CD4-positive, CD25-positive, alpha-beta regulatory T cell (primary cell): ENCODE measurements at regions not wholly inside any gene's neighbourhood (a gene's known extent, or its start where the extent isn't known, plus 50 kb on each side); places are given as distances from the start of the nearest gene placed in this dataset.

Experiments
- ATAC-seq, 2 donors: fragments of 150-1000 bp; cut with Tn5 transposase; one replicate each; pipeline ENCODE4 v1.10.0; 2021; ENCODE audit warnings: low read depth in 2 of 2, moderate number of reproducible peaks in 2 of 2, moderate library complexity in 1 of 2
- DNase-seq, 3 donors: peaks; one replicate each; pipeline versions ENCODE4 v3.0.0 to v3.0.0-alpha.2; 2012 to 2022; ENCODE audit warnings: mixed read lengths in 1 of 3
- H3K27ac ChIP-seq: one replicate; pipeline ENCODE4 v1.7.0; 2013; ENCODE audit warnings: mild to moderate bottlenecking, low read length; ENCODE audit not compliant: insufficient read depth, poor library complexity, severe bottlenecking
- H3K27me3 ChIP-seq: one replicate; pipeline ENCODE4 v1.7.0; 2013; ENCODE audit warnings: low read length; ENCODE audit not compliant: control insufficient read depth, insufficient read depth
- H3K36me3 ChIP-seq: one replicate; pipeline ENCODE4 v1.7.0; 2013; ENCODE audit warnings: mild to moderate bottlenecking, low read length, moderate library complexity; ENCODE audit not compliant: control insufficient read depth, insufficient read depth
- H3K4me1 ChIP-seq: 2 replicates; pipeline ENCODE4 v1.7.0; 2013; ENCODE audit warnings: mild to moderate bottlenecking, low read length; ENCODE audit not compliant: insufficient read depth, control insufficient read depth, poor library complexity, severe bottlenecking
- H3K4me3 ChIP-seq: one replicate; pipeline ENCODE4 v1.7.0; 2013; ENCODE audit warnings: low read depth, mild to moderate bottlenecking, low read length, moderate library complexity
- H3K9me3 ChIP-seq, 2 experiments: 1 replicate in 1 of 2; 2 replicates in 1 of 2; pipeline ENCODE4 v1.7.0; 2013; ENCODE audit warnings: low read length in 2 of 2, mild to moderate bottlenecking in 1 of 2, moderate library complexity in 1 of 2; ENCODE audit not compliant: control insufficient read depth in 2 of 2
- H3K27ac Mint-ChIP-seq, 3 donors: one replicate each; pipeline ENCODE4 v1.8.0; 2020 to 2022; ENCODE audit warnings: mild to moderate bottlenecking in 3 of 3, mixed read lengths in 3 of 3, moderate library complexity in 2 of 3
- H3K27me3 Mint-ChIP-seq: one replicate; pipeline ENCODE4 v1.8.0; 2022; ENCODE audit warnings: mild to moderate bottlenecking, mixed read lengths
- H3K36me3 Mint-ChIP-seq: one replicate; pipeline ENCODE4 v1.8.0; 2020; ENCODE audit warnings: mixed read lengths
- H3K4me1 Mint-ChIP-seq, 4 donors: one replicate each; pipeline ENCODE4 v1.8.0; 2020 to 2022; ENCODE audit warnings: mixed read lengths in 4 of 4, mild to moderate bottlenecking in 1 of 4
- H3K4me3 Mint-ChIP-seq, 4 donors: one replicate each; pipeline ENCODE4 v1.8.0; 2020 to 2022; ENCODE audit warnings: mild to moderate bottlenecking in 4 of 4, mixed read lengths in 4 of 4, moderate library complexity in 3 of 4
- H3K9me3 Mint-ChIP-seq, 7 donors: one replicate each; pipeline ENCODE4 v1.8.0; 2020 to 2022; ENCODE audit warnings: mixed read lengths in 7 of 7, mild to moderate bottlenecking in 3 of 7, moderate library complexity in 2 of 7

DNA sequence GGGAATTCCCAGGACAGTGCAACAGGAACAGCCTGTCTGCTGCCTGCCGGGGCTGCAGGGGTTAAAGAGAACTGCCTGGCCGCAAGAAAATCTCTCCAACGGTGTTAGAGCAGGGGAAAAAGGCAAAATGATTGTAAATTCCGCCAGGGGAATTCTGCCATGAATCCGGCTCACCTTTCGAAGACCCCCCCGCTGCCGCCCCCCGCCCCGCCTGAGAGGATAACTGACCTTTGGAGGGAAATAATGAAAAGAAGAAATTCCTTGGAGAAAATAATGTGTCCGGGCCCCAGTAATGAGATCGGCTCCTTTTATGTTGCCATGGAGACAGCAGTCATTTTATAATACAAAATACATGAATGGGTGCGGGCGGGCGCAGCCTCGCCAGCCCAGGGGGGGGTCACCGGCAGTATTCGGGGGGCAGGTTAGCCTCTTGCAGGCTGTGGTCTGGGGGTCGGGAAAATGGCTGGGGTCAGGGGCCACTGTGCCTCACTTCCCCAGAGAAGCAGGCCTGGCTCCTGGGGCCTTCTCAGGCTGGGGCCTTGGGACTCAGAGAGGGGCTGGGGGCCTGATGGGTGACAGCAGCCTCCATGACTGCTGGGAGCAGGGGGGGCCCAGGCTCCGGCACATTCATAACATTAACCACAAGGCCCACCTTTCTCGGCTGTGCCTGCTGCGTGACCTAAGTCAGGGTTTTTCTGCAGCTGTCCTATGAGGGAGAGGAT, 228.1 kb downstream of the MN1 start:
- H3K9me3 Mint-ChIP-seq = no peaks in the 10 kb centered on the region
- no peaks in the 10 kb centered on the region for H3K4me1 Mint-ChIP-seq
- no peaks in the 10 kb centered on the region for H3K27me3 Mint-ChIP-seq

DNA sequence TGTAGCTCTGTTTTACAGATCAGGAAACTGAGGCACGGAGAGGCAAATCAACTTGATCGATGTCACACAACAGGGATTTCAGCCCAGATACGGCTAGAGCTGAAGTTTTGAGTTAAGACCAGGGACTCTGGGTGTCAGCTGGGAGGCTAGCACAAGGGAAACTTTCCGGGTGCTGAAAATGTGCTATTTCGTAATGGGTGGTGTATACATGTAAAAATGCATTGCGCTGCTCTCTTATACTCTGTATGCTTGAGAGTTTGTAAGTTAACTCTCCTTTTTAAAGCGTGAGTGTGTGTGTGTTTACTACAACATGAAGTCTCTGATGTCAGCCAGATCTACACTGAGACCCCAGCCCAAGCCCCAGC, 227.6 kb downstream of the MN1 start:
- Mint-ChIP-seq H3K27ac (no peak overlapping the region), H3K4me1 (no peaks in the 10 kb centered on the region), H3K36me3 (no peaks in the 10 kb centered on the region), H3K9me3 (no peaks in the 10 kb centered on the region), H3K4me3 (no peak overlapping the region), H3K27me3 (no peaks in the 10 kb centered on the region)
- no peaks in the 10 kb centered on the region for H3K36me3 ChIP-seq
- H3K27ac ChIP-seq = no peak overlapping the region
- H3K27me3 ChIP-seq = no peaks in the 10 kb centered on the region
- DNase-seq (no peak), ATAC-seq (no peak)
- no peaks in the 10 kb centered on the region for H3K9me3 ChIP-seq
- no peak overlapping the region for H3K4me3 ChIP-seq
- H3K4me1 ChIP-seq = no peaks in the 10 kb centered on the region

More for the DNA sequence above, 228.1 kb downstream of the MN1 start:
- H3K4me1 ChIP-seq = no peaks in the 10 kb centered on the region
- no peak overlapping the region for H3K27ac Mint-ChIP-seq
- no peaks in the 10 kb centered on the region for H3K27me3 ChIP-seq
- H3K27ac ChIP-seq = no peak overlapping the region
- H3K4me3 Mint-ChIP-seq = no peak overlapping the region
- ATAC-seq (no peak), DNase-seq (no peak)
- no peaks in the 10 kb centered on the region for H3K36me3 ChIP-seq
- no peaks in the 10 kb centered on the region for H3K9me3 ChIP-seq
- H3K36me3 Mint-ChIP-seq = no peaks in the 10 kb centered on the region
- no peak overlapping the region for H3K4me3 ChIP-seq

DNA sequence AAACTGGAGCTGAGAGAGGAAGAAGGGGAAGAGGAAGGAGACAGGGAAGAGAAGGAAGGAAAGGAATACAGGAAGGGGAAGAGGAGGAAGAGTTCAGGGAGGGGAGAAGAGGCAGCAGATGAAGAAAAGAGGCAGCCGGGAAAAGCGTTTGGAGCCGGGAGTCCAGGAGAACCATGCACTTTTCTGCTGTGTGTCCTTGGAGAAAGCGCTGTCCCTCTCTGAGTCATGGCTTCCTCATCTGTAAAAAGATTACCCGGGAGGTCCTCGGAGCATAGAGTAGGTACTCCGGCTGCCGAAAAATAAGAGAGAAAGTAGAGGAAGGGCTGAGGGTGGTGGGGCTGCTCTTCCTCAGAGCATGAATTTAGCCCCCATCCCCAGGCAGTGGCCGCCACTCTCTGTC, 226.9 kb downstream of the MN1 start:
- Mint-ChIP-seq H3K36me3 (no peaks in the 10 kb centered on the region), H3K27me3 (no peaks in the 10 kb centered on the region), H3K4me1 (no peaks in the 10 kb centered on the region), H3K4me3 (no peak overlapping the region), H3K9me3 (no peaks in the 10 kb centered on the region), H3K27ac (no peak overlapping the region)
- Histone ChIP-seq H3K4me3 (no peak overlapping the region), H3K36me3 (no peaks in the 10 kb centered on the region), H3K27me3 (no peaks in the 10 kb centered on the region), H3K4me1 (no peaks in the 10 kb centered on the region), H3K9me3 (no peaks in the 10 kb centered on the region), H3K27ac (no peak overlapping the region)
- DNase-seq = no peak
- no peak for ATAC-seq

DNA sequence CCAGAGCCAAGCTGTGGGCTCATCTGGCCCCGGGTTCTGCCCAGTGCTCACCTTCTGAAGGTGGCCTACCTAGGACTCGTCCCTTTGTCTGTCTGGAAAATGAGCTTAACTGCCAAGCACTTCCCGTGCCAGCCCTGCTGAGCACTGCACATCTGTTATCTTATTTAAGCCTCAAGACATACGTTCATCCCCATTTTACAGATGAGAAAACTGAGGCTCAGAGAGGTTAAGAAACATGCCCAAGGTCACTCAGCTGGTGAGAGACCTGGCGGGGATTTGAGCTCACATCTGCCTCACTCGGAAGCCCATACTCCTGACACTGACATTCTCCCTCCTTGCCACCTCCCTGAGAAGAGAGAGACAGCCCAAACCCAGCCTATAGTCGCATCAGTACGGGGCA, 226.2 kb downstream of the MN1 start:
- Histone ChIP-seq H3K9me3 (no peaks in the 10 kb centered on the region), H3K4me1 (no peaks in the 10 kb centered on the region), H3K36me3 (no peaks in the 10 kb centered on the region), H3K4me3 (no peak overlapping the region), H3K27ac (no peak overlapping the region), H3K27me3 (no peaks in the 10 kb centered on the region)
- Mint-ChIP-seq H3K36me3 (no peaks in the 10 kb centered on the region), H3K4me3 (no peak overlapping the region), H3K4me1 (no peaks in the 10 kb centered on the region), H3K9me3 (no peaks in the 10 kb centered on the region), H3K27ac (no peak overlapping the region), H3K27me3 (peaks cover 2% of the 10 kb centered on the region)
- ATAC-seq (no peak), DNase-seq (no peak)

DNA sequence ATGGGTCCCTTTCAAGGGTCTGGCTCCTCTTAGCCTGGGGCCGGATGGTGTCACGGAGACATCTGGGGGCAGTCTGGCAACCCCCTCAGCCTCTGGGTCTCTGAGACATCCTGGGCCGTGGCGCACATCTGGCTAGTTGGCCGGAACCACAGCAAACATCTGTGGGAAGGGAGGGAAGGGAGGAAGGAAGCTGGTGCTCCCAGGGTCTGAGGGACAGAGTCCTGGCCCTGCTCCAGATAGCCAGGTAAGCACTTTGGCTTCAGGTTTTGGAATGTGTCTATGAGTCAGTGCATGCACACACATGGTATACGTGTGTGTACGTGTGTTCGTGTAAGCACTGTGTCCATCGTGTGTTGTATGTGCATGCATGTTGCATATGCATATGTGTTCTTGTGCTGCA, 225.1 kb downstream of the MN1 start:
- Histone ChIP-seq H3K36me3 (no peaks in the 10 kb centered on the region), H3K4me1 (no peaks in the 10 kb centered on the region), H3K9me3 (no peaks in the 10 kb centered on the region), H3K27ac (no peak overlapping the region), H3K4me3 (no peak overlapping the region), H3K27me3 (no peaks in the 10 kb centered on the region)
- Mint-ChIP-seq H3K4me1 (no peaks in the 10 kb centered on the region), H3K4me3 (no peak overlapping the region), H3K9me3 (no peaks in the 10 kb centered on the region), H3K27me3 (peaks cover 9% of the 10 kb centered on the region), H3K36me3 (no peaks in the 10 kb centered on the region), H3K27ac (no peak overlapping the region)
- no peak for ATAC-seq
- DNase-seq = no peak

DNA sequence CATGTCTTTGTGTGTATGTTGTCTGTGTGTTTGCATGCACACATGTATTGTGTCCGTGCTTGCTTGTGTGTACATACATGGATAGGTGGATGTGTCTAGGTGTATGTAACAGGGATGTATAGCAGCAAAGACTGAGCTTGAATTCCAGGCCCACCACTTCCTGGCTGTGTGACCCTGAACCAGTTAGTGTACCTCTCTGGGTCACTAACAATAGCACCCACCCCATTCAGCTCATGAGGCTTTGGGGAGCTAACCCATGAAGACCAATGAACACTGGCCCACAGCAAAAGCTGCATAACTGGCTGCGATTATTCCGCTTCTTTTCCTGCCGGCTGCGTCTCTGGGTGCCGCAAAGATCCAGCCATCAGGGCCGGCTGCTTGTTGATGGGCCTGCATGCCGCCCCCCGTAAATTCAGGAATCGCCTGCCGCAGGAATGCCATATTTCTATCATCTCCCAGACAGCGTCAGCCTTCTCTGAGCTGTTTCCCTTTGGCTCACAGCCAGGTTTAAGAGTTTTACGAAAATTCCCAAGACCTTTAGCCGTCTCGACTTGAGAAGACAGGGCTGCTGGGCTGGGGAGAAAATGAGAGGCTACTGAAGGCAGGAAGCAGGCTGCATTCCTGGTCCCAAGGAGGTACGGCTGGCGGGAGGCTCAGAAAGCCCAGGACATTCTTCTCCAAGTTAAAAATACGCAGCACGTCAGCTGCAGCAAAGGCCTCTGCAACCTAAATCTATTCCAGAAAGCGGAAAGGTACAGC, 224.6 kb downstream of the MN1 start:
- no peaks in the 10 kb centered on the region for H3K36me3 Mint-ChIP-seq
- H3K4me3 ChIP-seq = no peak overlapping the region

DNA sequence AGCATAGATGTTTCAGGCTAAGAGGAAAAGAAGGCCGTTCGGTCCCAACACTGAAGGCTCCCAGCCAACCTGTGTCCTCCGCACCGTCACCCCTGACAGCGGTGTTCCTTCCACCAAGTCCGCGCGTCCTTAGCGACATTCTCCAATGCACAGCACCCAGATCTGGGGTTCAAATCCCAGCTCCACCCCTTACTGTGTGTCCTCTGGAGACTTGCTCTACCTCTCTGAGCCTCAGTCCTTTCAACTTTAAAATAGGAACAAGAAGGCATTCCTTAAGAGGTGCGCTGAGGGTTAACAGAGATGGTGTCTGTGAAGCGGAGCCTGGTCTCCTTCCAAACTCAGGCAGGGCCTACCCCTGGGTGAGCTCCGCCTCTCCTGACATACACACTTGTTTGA, 224.0 kb downstream of the MN1 start:
- Histone ChIP-seq H3K4me1 (no peaks in the 10 kb centered on the region), H3K27ac (no peak overlapping the region), H3K9me3 (no peaks in the 10 kb centered on the region), H3K4me3 (no peak overlapping the region), H3K36me3 (no peaks in the 10 kb centered on the region), H3K27me3 (no peaks in the 10 kb centered on the region)
- H3K9me3 Mint-ChIP-seq = no peaks in the 10 kb centered on the region
- no peaks in the 10 kb centered on the region for H3K36me3 Mint-ChIP-seq
- no peak for DNase-seq
- no peak for ATAC-seq
- H3K4me3 Mint-ChIP-seq = no peak overlapping the region
- no peak overlapping the region for H3K27ac Mint-ChIP-seq
- H3K27me3 Mint-ChIP-seq = peaks cover 9% of the 10 kb centered on the region
- H3K4me1 Mint-ChIP-seq = no peaks in the 10 kb centered on the region

More for the DNA sequence above, 224.6 kb downstream of the MN1 start:
- no peaks in the 10 kb centered on the region for H3K27me3 ChIP-seq
- H3K9me3 Mint-ChIP-seq = no peaks in the 10 kb centered on the region
- H3K27ac ChIP-seq = no peak overlapping the region
- H3K4me3 Mint-ChIP-seq = no peak overlapping the region
- no peak overlapping the region for H3K27ac Mint-ChIP-seq
- DNase-seq (no peak), ATAC-seq (no peak)
- H3K4me1 ChIP-seq = no peaks in the 10 kb centered on the region
- peaks cover 9% of the 10 kb centered on the region for H3K27me3 Mint-ChIP-seq
- H3K9me3 ChIP-seq = no peaks in the 10 kb centered on the region
- H3K4me1 Mint-ChIP-seq = no peaks in the 10 kb centered on the region
- no peaks in the 10 kb centered on the region for H3K36me3 ChIP-seq
